ENCODE measurements at regions not wholly inside any gene's neighbourhood (a gene's known extent, or its start where the extent isn't known, plus 50 kb on each side); places are given as distances from the start of the nearest gene placed in this dataset.

DNA sequence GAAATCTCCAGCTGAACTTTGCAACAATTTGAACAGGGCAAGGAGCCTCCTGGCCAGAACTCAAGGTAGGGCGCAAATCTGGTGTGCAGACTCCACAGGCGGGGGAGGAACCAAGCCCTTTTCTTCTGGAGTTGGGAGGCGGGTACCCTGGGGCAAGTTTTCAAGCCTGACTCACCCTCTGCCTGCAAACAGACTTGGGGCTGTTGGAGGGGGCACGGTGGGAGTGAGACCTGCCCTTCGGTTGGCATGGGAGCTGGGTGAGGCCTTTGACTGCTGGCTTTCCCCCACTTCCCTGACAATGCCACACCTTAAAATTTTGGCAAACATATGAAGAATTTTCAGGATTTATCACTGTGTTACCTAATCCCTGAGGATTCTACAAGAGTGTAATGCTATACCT is 709.8 kb upstream of the DIAPH2 start (continued):
- TF ChIP-seq ZNF674 (CRISPR knock-in tag; IDR thresholded peaks at IDR 0.05; ENCODE audit: low read depth) (no peak), MAFF (IDR thresholded peaks at IDR 0.05; ENCODE audit: low read depth, low read length) (no peak), ZFP1 (CRISPR knock-in tag; IDR thresholded peaks at IDR 0.05) (no peak), STAG1 (CRISPR knock-in tag; IDR thresholded peaks at IDR 0.05) (no peak), ZNF562 (CRISPR knock-in tag; IDR thresholded peaks at IDR 0.05; ENCODE audit: borderline replicate concordance) (no peak), ZNF558 (CRISPR knock-in tag; IDR thresholded peaks at IDR 0.05; ENCODE audit: borderline replicate concordance) (no peak), ZBTB7A (CRISPR knock-in tag; IDR thresholded peaks at IDR 0.05) (no peak), PHF5A (CRISPR knock-in tag; IDR thresholded peaks at IDR 0.05; ENCODE audit: low read depth, unreplicated experiment) (no peak), ZSCAN30 (CRISPR knock-in tag; IDR thresholded peaks at IDR 0.05) (no peak), ZFP90 (CRISPR knock-in tag; IDR thresholded peaks at IDR 0.05; ENCODE audit: borderline replicate concordance) (no peak)
- TF ChIP-seq, protein P1, sequence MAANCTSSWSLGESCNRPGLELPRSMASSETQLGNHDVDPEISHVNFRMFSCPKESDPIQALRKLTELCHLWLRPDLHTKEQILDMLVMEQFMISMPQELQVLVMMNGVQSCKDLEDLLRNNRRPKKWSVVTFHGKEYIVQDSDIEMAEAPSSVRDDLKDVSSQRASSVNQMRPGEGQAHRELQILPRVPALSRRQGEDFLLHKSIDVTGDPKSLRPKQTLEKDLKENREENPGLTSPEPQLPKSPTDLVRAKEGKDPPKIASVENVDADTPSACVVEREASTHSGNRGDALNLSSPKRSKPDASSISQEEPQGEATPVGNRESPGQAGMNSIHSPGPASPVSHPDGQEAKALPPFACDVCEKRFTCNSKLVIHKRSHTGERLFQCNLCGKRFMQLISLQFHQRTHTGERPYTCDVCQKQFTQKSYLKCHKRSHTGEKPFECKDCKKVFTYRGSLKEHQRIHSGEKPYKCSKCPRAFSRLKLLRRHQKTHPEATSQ (CRISPR knock-in tag; IDR thresholded peaks at IDR 0.05; ENCODE audit: borderline replicate concordance) = no peak
- TF ChIP-seq, protein P2, sequence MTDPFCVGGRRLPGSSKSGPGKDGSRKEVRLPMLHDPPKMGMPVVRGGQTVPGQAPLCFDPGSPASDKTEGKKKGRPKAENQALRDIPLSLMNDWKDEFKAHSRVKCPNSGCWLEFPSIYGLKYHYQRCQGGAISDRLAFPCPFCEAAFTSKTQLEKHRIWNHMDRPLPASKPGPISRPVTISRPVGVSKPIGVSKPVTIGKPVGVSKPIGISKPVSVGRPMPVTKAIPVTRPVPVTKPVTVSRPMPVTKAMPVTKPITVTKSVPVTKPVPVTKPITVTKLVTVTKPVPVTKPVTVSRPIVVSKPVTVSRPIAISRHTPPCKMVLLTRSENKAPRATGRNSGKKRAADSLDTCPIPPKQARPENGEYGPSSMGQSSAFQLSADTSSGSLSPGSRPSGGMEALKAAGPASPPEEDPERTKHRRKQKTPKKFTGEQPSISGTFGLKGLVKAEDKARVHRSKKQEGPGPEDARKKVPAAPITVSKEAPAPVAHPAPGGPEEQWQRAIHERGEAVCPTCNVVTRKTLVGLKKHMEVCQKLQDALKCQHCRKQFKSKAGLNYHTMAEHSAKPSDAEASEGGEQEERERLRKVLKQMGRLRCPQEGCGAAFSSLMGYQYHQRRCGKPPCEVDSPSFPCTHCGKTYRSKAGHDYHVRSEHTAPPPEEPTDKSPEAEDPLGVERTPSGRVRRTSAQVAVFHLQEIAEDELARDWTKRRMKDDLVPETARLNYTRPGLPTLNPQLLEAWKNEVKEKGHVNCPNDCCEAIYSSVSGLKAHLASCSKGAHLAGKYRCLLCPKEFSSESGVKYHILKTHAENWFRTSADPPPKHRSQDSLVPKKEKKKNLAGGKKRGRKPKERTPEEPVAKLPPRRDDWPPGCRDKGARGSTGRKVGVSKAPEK (CRISPR knock-in tag; IDR thresholded peaks at IDR 0.05; ENCODE audit: borderline replicate concordance) = no peak
- TF ChIP-seq, protein P3, sequence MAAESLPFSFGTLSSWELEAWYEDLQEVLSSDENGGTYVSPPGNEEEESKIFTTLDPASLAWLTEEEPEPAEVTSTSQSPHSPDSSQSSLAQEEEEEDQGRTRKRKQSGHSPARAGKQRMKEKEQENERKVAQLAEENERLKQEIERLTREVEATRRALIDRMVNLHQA (CRISPR knock-in tag; IDR thresholded peaks at IDR 0.05) = no peak

All from HepG2 (cell line).